Pancreas (tissue), 10 donors: ENCODE measurements at regions not wholly inside any gene's neighbourhood (a gene's known extent, or its start where the extent isn't known, plus 50 kb on each side); places are given as distances from the start of the nearest gene placed in this dataset.
A peak's percentile ranks its signal among the peaks of the same experiment; 100 is the strongest.

Source experiments
- ATAC-seq, 4 donors: fragments of 200-7000 bp; cut with Tn5 transposase; one replicate each; pipeline versions ENCODE4 v1.8.0 to v1.9.1; 2020; ENCODE audit warnings: mild to moderate bottlenecking in 4 of 4, moderate library complexity in 4 of 4
- DNase-seq, 6 donors: peaks; one replicate each; pipeline ENCODE4 v3.0.0-alpha.2; 2020
- FAIRE-seq: peaks from 2 replicates; lab custom pipeline; 2012; peaks lifted over from hg19 to GRCh38; lab: Jason Lieb, UNC
- H3K27ac ChIP-seq, 4 donors: fragments of 200-600 bp; sonication (generic); 1 replicate in 3 of 4; 2 replicates in 1 of 4; pipeline versions ENCODE4 v1.5.0 to v1.8.0; 2020
- H3K27me3 ChIP-seq, 4 donors: fragments of 200-600 bp; one replicate each; pipeline ENCODE4 v1.8.0; 2021
- H3K36me3 ChIP-seq, 3 donors: fragments of 200-600 bp; sonication (generic) in 1 of 3; one replicate each; pipeline versions ENCODE4 v1.5.0 to v1.8.0; 2020 to 2021
- H3K4me1 ChIP-seq, 3 donors: fragments of 200-600 bp; one replicate each; pipeline ENCODE4 v1.8.0; 2021
- H3K4me3 ChIP-seq, 4 donors: fragments of 200-600 bp; sonication (generic) in 2 of 4; one replicate each; pipeline versions ENCODE4 v1.5.0 to v1.8.0; 2020 to 2021
- H3K9me3 ChIP-seq, 4 donors: fragments of 200-600 bp; one replicate each; pipeline ENCODE4 v1.8.0; 2021
- CTCF ChIP-seq, 4 donors: fragments of 200-600 bp; sonication (generic) in 3 of 4; IDR thresholded peaks; one replicate each; pipeline versions ENCODE4 v1.5.0 to v1.8.0; 2021; ENCODE audit warnings: antibody characterized with exemption in 4 of 4
- WGBS, 2 donors: extraction: QIAGEN DNeasy Blood & Tissue Kit; methylation state at CpG; one replicate each; pipeline ENCODE4 v1.1.7; 2013; 5-methylcytosine and 5-hydroxymethylcytosine counted together
- intact Hi-C, 3 donors: fragments of 100-400 bp; cut with DNase I; formaldehyde crosslinking; loops; one replicate each; pipeline versions ENCODE4 v1.11.1 to v1.14.2; 2022
- donor health status: healthy with polysubstance abuse.
- donor health status: DM: no; HTN: no; CAD: no; lungs with moderate emphysema.
- donor health status: DM: no; HTN: no; CAD: no.
- donor health status: control.
- donor health status: control.
- donor health status: Bipolar disorder and iron deficiency.
- donor health status: DM: yes; HTN: yes; CAD: no.
- donor health status: DM: no; HTN: no; CAD: no.
- donor health status: DM: no; HTN: no; CAD: no.
- donor health status: DM: yes; HTN: yes; CAD: no.

- no peak for TF ChIP-seq CTCF (IDR thresholded peaks at IDR 0.05)
- Histone ChIP-seq H3K27me3 (no peaks in the 10 kb centered on the region), H3K4me3 (no peak overlapping the region), H3K36me3 (no peaks in the 10 kb centered on the region), H3K4me1 (no peaks in the 10 kb centered on the region), H3K9me3 (no peaks in the 10 kb centered on the region), H3K27ac (no peak overlapping the region)
- ATAC-seq (peak in 1 of 4 donors; percentile 35), DNase-seq (peak in 1 of 6 donors; percentile 7), FAIRE-seq (no peak)
- intact Hi-C loops = no loop called here
- WGBS, 2 donors = 16 to 17% methylated on average over 15 of the region's 15 CpGs
Measured at GRCh38 chr10:131825150-131825848, 75.5 kb upstream of the PPP2R2D start.

GRCh38 chr10:131825960-131826650 lies 74.7 kb upstream of the PPP2R2D start:
- intact Hi-C loops = no loop called here
- 31 to 37% methylated on average over 15 of the region's 15 CpGs for WGBS, 2 donors
- no peak overlapping the region for H3K27ac ChIP-seq
- no peak for TF ChIP-seq CTCF (IDR thresholded peaks at IDR 0.05)
- no peaks in the 10 kb centered on the region for H3K9me3 ChIP-seq
- H3K4me3 ChIP-seq = no peak overlapping the region
- ATAC-seq (no peak), FAIRE-seq (no peak), DNase-seq (peak in 2 of 6 donors; percentile 24 to 39)
- no peaks in the 10 kb centered on the region for H3K36me3 ChIP-seq
- no peaks in the 10 kb centered on the region for H3K27me3 ChIP-seq
- no peaks in the 10 kb centered on the region for H3K4me1 ChIP-seq

GRCh38 chr10:131829156-131829930 lies 71.5 kb upstream of the PPP2R2D start:
- DNase-seq (peak in 2 of 6 donors; percentile 29 to 44), FAIRE-seq (no peak), ATAC-seq (no peak)
- WGBS, 2 donors = 56 to 64% methylated on average over 14 of the region's 14 CpGs
- H3K27ac ChIP-seq = no peak overlapping the region
- no peak for TF ChIP-seq CTCF (IDR thresholded peaks at IDR 0.05)
- H3K4me3 ChIP-seq = no peak overlapping the region
- H3K4me1 ChIP-seq = no peaks in the 10 kb centered on the region
- no peaks in the 10 kb centered on the region for H3K36me3 ChIP-seq
- no peaks in the 10 kb centered on the region for H3K9me3 ChIP-seq
- H3K27me3 ChIP-seq = no peaks in the 10 kb centered on the region
- intact Hi-C loops = no loop called here

GRCh38 chr10:131830446-131831130 lies 70.2 kb upstream of the PPP2R2D start:
- peak in 2 of 6 donors; percentile 39 to 40 for DNase-seq
- WGBS, 2 donors = 66 to 75% methylated on average over 13 of the region's 13 CpGs

More at GRCh38 chr10:131830446-131831130, 70.2 kb upstream of the PPP2R2D start:
- Histone ChIP-seq H3K27me3 (no peaks in the 10 kb centered on the region), H3K4me3 (no peak overlapping the region), H3K36me3 (no peaks in the 10 kb centered on the region), H3K4me1 (no peaks in the 10 kb centered on the region), H3K27ac (no peak overlapping the region), H3K9me3 (no peaks in the 10 kb centered on the region)
- TF ChIP-seq CTCF (IDR thresholded peaks at IDR 0.05) = no peak
- ATAC-seq = no peak
- no peak for FAIRE-seq
- intact Hi-C loops = no loop called here
